K562 (cell line): ENCODE measurements at regions not wholly inside any gene's neighbourhood (a gene's known extent, or its start where the extent isn't known, plus 50 kb on each side); places are given as distances from the start of the nearest gene placed in this dataset.

Experiments
- ATAC-seq: fragments of 200-7000 bp; cut with Tn5 transposase; 3 replicates; pipeline ENCODE4 v1.9.1; 2020; ENCODE audit warnings: moderate library complexity
- BruUV-seq: library from RNA; stranded (reverse); fragments of 400-500 nt; replicated peaks from 2 replicates; lab custom pipeline; 2021; lab: Mats Ljungman, UMichigan
- CTCF ChIA-PET: fragments of 300-600 bp; formaldehyde crosslinking; extraction: SDS; loops from one replicate; lab custom pipeline; 2021; ENCODE audit warnings: low intra/inter-chr PET ratio; lab: Yijun Ruan, JAX
- POLR2A ChIA-PET: fragments of 300-600, 350-650 bp; sonication (Branson Sonifier 250); formaldehyde crosslinking; extraction: SDS; loops from one replicate; lab custom pipeline; 2021; ENCODE audit warnings: antibody characterized with exemption, inconsistent platforms; lab: Yijun Ruan, JAX
- DNase-seq, 4 experiments: peaks; one replicate each; pipeline versions ENCODE4 v3.0.0 to v3.0.0-alpha.2; 2011 to 2018; ENCODE audit warnings: low spot score in 3 of 4, mixed read lengths in 3 of 4; ENCODE audit errors: extremely low read depth in 1 of 4
- FAIRE-seq: peaks from 2 replicates; lab custom pipeline; 2011; peaks lifted over from hg19 to GRCh38; lab: Jason Lieb, UNC
- H2AFZ ChIP-seq: 2 replicates; pipeline ENCODE4 v1.6.0; 2011; ENCODE audit warnings: low read depth, low read length, control low read depth, inconsistent platforms
- H3K27ac ChIP-seq: fragments of 200-600 bp; 3 replicates; pipeline ENCODE4 v1.8.0; 2011; ENCODE audit warnings: low read depth, mild to moderate bottlenecking, control low read depth, inconsistent platforms, low read length, moderate library complexity, mixed read lengths; ENCODE audit errors: extremely low read depth
- H3K27me3 ChIP-seq, 2 experiments: fragments of 300-600 bp in 1 of 2; 2 replicates in 1 of 2; 3 replicates in 1 of 2; pipeline versions ENCODE4 v1.6.0 to v1.8.0; 2011; ENCODE audit warnings: inconsistent platforms in 2 of 2, low read length in 2 of 2, mild to moderate bottlenecking in 1 of 2, mixed read lengths in 1 of 2, moderate library complexity in 1 of 2; ENCODE audit not compliant: control insufficient read depth in 2 of 2, insufficient read depth in 2 of 2
- H3K36me3 ChIP-seq: fragments of 300-600 bp; 3 replicates; pipeline ENCODE4 v1.8.0; 2011; ENCODE audit warnings: mild to moderate bottlenecking, low read length, inconsistent platforms; ENCODE audit not compliant: control insufficient read depth, insufficient read depth
- H3K4me1 ChIP-seq, 2 experiments: fragments of 200-600 bp in 1 of 2; replicated peaks in 1 of 2; 2 replicates in 1 of 2; 3 replicates in 1 of 2; pipeline versions ENCODE4 v1.5.1 to v1.8.0; 2011; ENCODE audit warnings: inconsistent platforms in 2 of 2, low read length in 2 of 2, mild to moderate bottlenecking in 1 of 2, mixed read lengths in 1 of 2, moderate library complexity in 1 of 2; ENCODE audit not compliant: control insufficient read depth in 2 of 2, insufficient read depth in 2 of 2
- H3K4me2 ChIP-seq: 2 replicates; pipeline ENCODE4 v1.6.1; 2011; ENCODE audit warnings: low read length, control low read depth, inconsistent platforms, mixed read lengths; ENCODE audit not compliant: insufficient read depth
- H3K4me3 ChIP-seq: fragments of 200-600 bp; sonication (generic), shearing (Covaris generic); 2 replicates; pipeline ENCODE4 v1.5.1; 2016; ENCODE audit warnings: control low read depth, inconsistent platforms
- H3K79me2 ChIP-seq: fragments of 200-600 bp; 3 replicates; pipeline ENCODE4 v1.8.0; 2011; ENCODE audit warnings: low read length, inconsistent platforms; ENCODE audit not compliant: control insufficient read depth, insufficient read depth
- H3K9ac ChIP-seq, 2 experiments: 2 replicates each; pipeline versions ENCODE4 v1.6.0 to v1.6.1; 2011; ENCODE audit warnings: low read depth in 2 of 2, low read length in 2 of 2, control low read depth in 1 of 2, inconsistent platforms in 1 of 2, mild to moderate bottlenecking in 1 of 2, mixed read lengths in 1 of 2; ENCODE audit not compliant: insufficient read depth in 1 of 2
- H3K9me1 ChIP-seq: one replicate; pipeline ENCODE4 v1.6.0; 2011; ENCODE audit warnings: inconsistent platforms, mild to moderate bottlenecking, low read length, moderate library complexity; ENCODE audit not compliant: control insufficient read depth, insufficient read depth
- H3K9me3 ChIP-seq: replicated peaks from 2 replicates; pipeline ENCODE4 v1.5.1; 2011; ENCODE audit warnings: low read depth, low read length, inconsistent platforms; ENCODE audit not compliant: control insufficient read depth, insufficient read depth
- H4K20me1 ChIP-seq: replicated peaks from 2 replicates; pipeline ENCODE4 v1.6.1; 2011; ENCODE audit warnings: low read length, inconsistent platforms, mixed read lengths; ENCODE audit not compliant: control insufficient read depth, insufficient read depth
- RBM25 ChIP-seq: fragments of 200-400 bp; formaldehyde crosslinking; IDR thresholded peaks from 2 replicates; pipeline ENCODE4 v1.6.1; 2018; ENCODE audit warnings: low read length, low read depth, moderate library complexity; ENCODE audit not compliant: severe bottlenecking
- ZFX ChIP-seq: sonication (generic); formaldehyde crosslinking; IDR thresholded peaks from 2 replicates; pipeline ENCODE4 v1.8.0; 2022; ENCODE audit warnings: mild to moderate bottlenecking, missing genetic modification reagents, moderate library complexity
- WGBS: fragments of 100-300 bp; shearing (Covaris generic); methylation state at CpG from one replicate; pipeline ENCODE4 v1.1.6; 2016; ENCODE audit warnings: low coverage, mixed read lengths; ENCODE audit not compliant: insufficient coverage; ENCODE audit errors: missing lambda C conversion rate; 5-methylcytosine and 5-hydroxymethylcytosine counted together
- in situ Hi-C: fragments of 300-500 bp; cut with MboI; formaldehyde crosslinking; loops from 4 replicates; pipeline ENCODE4 v1.15.0; 2018; ENCODE audit warnings: inconsistent platforms, mixed read lengths
- intact Hi-C: fragments of 100-400 bp; cut with micrococcal nuclease; formaldehyde crosslinking; loops from 2 replicates; pipeline ENCODE4 v1.14.2; 2022
- TF ChIP-seq, protein P1 (sequence below): sonication (generic); IDR thresholded peaks from 2 replicates; pipeline ENCODE4 v1.6.1; 2016
- TF ChIP-seq, protein P2 (sequence below): sonication (generic); formaldehyde crosslinking; IDR thresholded peaks from 2 replicates; pipeline ENCODE4 v1.8.1; 2023; ENCODE audit warnings: mild to moderate bottlenecking, missing genetic modification reagents
- TF ChIP-seq, protein P3 (sequence below): sonication (generic); formaldehyde crosslinking; IDR thresholded peaks from 2 replicates; pipeline ENCODE4 v1.8.0; 2023; ENCODE audit warnings: mild to moderate bottlenecking, missing genetic modification reagents

DNA sequence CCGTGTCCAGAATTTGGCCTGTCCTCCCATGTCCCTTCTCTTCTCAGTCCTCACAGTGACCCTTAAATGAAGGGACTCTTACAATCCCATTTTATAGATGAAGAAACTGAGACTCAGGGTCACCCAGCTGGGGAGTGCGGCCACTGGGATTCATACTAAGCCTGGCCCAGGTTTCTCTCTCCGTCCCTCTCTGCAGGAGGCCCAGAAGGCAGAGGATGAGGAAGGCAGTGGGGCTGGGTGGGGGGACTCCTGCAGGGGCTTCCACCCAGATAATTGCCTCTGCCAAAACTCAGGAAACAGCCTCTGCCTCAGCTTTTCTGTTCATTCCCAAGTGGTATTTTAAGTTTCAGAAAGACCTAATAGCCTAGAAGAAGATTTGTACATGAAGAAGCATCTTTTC, 299.8 kb downstream of the MATN1 start:
- in situ Hi-C loops: no loop called here
- H3K4me3 ChIP-seq: no peak overlapping the region
- H3K4me1 ChIP-seq: no peaks in the 10 kb centered on the region
- TF ChIP-seq ZFX (no peak), RBM25 (peak; percentile 7)
- TF ChIP-seq, protein P1, sequence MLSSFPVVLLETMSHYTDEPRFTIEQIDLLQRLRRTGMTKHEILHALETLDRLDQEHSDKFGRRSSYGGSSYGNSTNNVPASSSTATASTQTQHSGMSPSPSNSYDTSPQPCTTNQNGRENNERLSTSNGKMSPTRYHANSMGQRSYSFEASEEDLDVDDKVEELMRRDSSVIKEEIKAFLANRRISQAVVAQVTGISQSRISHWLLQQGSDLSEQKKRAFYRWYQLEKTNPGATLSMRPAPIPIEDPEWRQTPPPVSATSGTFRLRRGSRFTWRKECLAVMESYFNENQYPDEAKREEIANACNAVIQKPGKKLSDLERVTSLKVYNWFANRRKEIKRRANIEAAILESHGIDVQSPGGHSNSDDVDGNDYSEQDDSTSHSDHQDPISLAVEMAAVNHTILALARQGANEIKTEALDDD: no peak
- TF ChIP-seq, protein P2, sequence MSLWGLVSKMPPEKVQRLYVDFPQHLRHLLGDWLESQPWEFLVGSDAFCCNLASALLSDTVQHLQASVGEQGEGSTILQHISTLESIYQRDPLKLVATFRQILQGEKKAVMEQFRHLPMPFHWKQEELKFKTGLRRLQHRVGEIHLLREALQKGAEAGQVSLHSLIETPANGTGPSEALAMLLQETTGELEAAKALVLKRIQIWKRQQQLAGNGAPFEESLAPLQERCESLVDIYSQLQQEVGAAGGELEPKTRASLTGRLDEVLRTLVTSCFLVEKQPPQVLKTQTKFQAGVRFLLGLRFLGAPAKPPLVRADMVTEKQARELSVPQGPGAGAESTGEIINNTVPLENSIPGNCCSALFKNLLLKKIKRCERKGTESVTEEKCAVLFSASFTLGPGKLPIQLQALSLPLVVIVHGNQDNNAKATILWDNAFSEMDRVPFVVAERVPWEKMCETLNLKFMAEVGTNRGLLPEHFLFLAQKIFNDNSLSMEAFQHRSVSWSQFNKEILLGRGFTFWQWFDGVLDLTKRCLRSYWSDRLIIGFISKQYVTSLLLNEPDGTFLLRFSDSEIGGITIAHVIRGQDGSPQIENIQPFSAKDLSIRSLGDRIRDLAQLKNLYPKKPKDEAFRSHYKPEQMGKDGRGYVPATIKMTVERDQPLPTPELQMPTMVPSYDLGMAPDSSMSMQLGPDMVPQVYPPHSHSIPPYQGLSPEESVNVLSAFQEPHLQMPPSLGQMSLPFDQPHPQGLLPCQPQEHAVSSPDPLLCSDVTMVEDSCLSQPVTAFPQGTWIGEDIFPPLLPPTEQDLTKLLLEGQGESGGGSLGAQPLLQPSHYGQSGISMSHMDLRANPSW (CRISPR knock-in tag): no peak
- TF ChIP-seq, protein P3, sequence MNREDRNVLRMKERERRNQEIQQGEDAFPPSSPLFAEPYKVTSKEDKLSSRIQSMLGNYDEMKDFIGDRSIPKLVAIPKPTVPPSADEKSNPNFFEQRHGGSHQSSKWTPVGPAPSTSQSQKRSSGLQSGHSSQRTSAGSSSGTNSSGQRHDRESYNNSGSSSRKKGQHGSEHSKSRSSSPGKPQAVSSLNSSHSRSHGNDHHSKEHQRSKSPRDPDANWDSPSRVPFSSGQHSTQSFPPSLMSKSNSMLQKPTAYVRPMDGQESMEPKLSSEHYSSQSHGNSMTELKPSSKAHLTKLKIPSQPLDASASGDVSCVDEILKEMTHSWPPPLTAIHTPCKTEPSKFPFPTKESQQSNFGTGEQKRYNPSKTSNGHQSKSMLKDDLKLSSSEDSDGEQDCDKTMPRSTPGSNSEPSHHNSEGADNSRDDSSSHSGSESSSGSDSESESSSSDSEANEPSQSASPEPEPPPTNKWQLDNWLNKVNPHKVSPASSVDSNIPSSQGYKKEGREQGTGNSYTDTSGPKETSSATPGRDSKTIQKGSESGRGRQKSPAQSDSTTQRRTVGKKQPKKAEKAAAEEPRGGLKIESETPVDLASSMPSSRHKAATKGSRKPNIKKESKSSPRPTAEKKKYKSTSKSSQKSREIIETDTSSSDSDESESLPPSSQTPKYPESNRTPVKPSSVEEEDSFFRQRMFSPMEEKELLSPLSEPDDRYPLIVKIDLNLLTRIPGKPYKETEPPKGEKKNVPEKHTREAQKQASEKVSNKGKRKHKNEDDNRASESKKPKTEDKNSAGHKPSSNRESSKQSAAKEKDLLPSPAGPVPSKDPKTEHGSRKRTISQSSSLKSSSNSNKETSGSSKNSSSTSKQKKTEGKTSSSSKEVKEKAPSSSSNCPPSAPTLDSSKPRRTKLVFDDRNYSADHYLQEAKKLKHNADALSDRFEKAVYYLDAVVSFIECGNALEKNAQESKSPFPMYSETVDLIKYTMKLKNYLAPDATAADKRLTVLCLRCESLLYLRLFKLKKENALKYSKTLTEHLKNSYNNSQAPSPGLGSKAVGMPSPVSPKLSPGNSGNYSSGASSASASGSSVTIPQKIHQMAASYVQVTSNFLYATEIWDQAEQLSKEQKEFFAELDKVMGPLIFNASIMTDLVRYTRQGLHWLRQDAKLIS (CRISPR knock-in tag): no peak
- no peaks in the 10 kb centered on the region for H3K9me3 ChIP-seq
- FAIRE-seq (no peak), DNase-seq (no peak), ATAC-seq (no peak)
- ChIA-PET POLR2A (interaction anchor here (0.7 to 1.0 kb wide), 2 partner anchors 12 to 14 kb away, joined by 3 read pairs; no protein-coding TSS in a partner anchor), CTCF (no interaction called here)
- no peak overlapping the region for H3K27ac ChIP-seq
- no peak overlapping the region for H3K9ac ChIP-seq
- no peaks in the 10 kb centered on the region for H3K9me1 ChIP-seq
- H4K20me1 ChIP-seq: no peaks in the 10 kb centered on the region
- intact Hi-C loops: no loop called here
- H3K79me2 ChIP-seq: no peaks in the 10 kb centered on the region
- no peak overlapping the region for H3K4me2 ChIP-seq
- WGBS: 0% methylated on average over 3 of the region's 3 CpGs
- no peaks in the 10 kb centered on the region for H3K36me3 ChIP-seq
- no peak overlapping the region for H2AFZ ChIP-seq
- peaks cover 2 to 12% of the 10 kb centered on the region in 2 experiments; a peak in 1 of 5 replicates for H3K27me3 ChIP-seq
- no TSS peak for BruUV-seq
